Aorta (tissue), 5 donors: ENCODE measurements at regions not wholly inside any gene's neighbourhood (a gene's known extent, or its start where the extent isn't known, plus 50 kb on each side); places are given as distances from the start of the nearest gene placed in this dataset.

ENCODE experiments used
- ATAC-seq: fragments of 200-7000 bp; cut with Tn5 transposase; one replicate; pipeline ENCODE4 v1.9.1; 2022; ENCODE audit warnings: moderate library complexity; ENCODE audit not compliant: low FRiP score
- DNase-seq, 2 donors: peaks; one replicate each; pipeline ENCODE4 v3.0.0-alpha.2; 2020
- H3K27ac ChIP-seq, 2 donors: one replicate each; pipeline ENCODE4 v1.5.1; 2013; ENCODE audit warnings: low read length in 2 of 2, mild to moderate bottlenecking in 2 of 2, moderate library complexity in 2 of 2, control low read depth in 1 of 2, inconsistent platforms in 1 of 2, low read depth in 1 of 2
- H3K27me3 ChIP-seq, 2 donors: one replicate each; pipeline ENCODE4 v1.6.1; 2013; ENCODE audit warnings: control low read depth in 1 of 2, low read length in 1 of 2, mild to moderate bottlenecking in 1 of 2, moderate library complexity in 1 of 2; ENCODE audit not compliant: insufficient read depth in 2 of 2, control insufficient read depth in 1 of 2
- H3K36me3 ChIP-seq, 2 donors: one replicate each; pipeline ENCODE4 v1.6.1; 2013; ENCODE audit warnings: control low read depth in 1 of 2, low read length in 1 of 2, mild to moderate bottlenecking in 1 of 2; ENCODE audit not compliant: insufficient read depth in 2 of 2, control insufficient read depth in 1 of 2
- H3K4me1 ChIP-seq, 2 donors: one replicate each; pipeline ENCODE4 v1.6.1; 2013; ENCODE audit warnings: low read length in 2 of 2, control low read depth in 1 of 2, mild to moderate bottlenecking in 1 of 2, moderate library complexity in 1 of 2; ENCODE audit not compliant: insufficient read depth in 2 of 2, control insufficient read depth in 1 of 2
- H3K4me3 ChIP-seq, 2 donors: one replicate each; pipeline ENCODE4 v1.5.1; 2013; ENCODE audit warnings: low read length in 2 of 2, control low read depth in 1 of 2, mild to moderate bottlenecking in 1 of 2
- H3K9me3 ChIP-seq: one replicate; pipeline ENCODE4 v1.6.1; 2013; ENCODE audit warnings: mild to moderate bottlenecking, low read length; ENCODE audit not compliant: control insufficient read depth
- WGBS, 2 donors: extraction: QIAGEN DNeasy Blood & Tissue Kit; methylation state at CpG; one replicate each; pipeline ENCODE4 v1.1.7; 2013; 5-methylcytosine and 5-hydroxymethylcytosine counted together
- intact Hi-C, 2 donors: fragments of 100-400 bp; cut with DNase I; formaldehyde crosslinking; loops; one replicate each; pipeline versions ENCODE4 v1.14.2 to v1.15.0; 2022
- donor health status: healthy with polysubstance abuse.
- donor health status: Bipolar disorder and iron deficiency.
- donor health status: DM: no; HTN: no; CAD: no.
- donor health status: DM: no; HTN: no; CAD: no.
- donor health status: DM: yes; HTN: yes; CAD: no.

GRCh38 chr2:45224993-45225380 lies 215.7 kb upstream of the SIX2 start:
- Histone ChIP-seq H3K9me3 (no peaks in the 10 kb centered on the region), H3K4me3 (no peak overlapping the region), H3K4me1 (peaks cover 0 to 4% of the 10 kb centered on the region in 2 donors), H3K36me3 (no peaks in the 10 kb centered on the region), H3K27me3 (no peaks in the 10 kb centered on the region), H3K27ac (no peak overlapping the region)
- intact Hi-C loops = no loop called here
- ATAC-seq (no peak), DNase-seq (no peak)
- WGBS, 2 donors = 82 to 83% methylated on average over 4 of the region's 4 CpGs

GRCh38 chr2:45224321-45224992 lies 215.2 kb upstream of the SIX2 start:
- intact Hi-C loops = no loop called here
- H3K4me1 ChIP-seq = peaks cover 0 to 4% of the 10 kb centered on the region in 2 donors
- no peaks in the 10 kb centered on the region for H3K36me3 ChIP-seq
- DNase-seq = no peak
- H3K9me3 ChIP-seq = no peaks in the 10 kb centered on the region
- ATAC-seq = no peak
- H3K4me3 ChIP-seq = no peak overlapping the region
- no peak overlapping the region for H3K27ac ChIP-seq
- WGBS, 2 donors = 65 to 73% methylated on average over 13 of the region's 13 CpGs
- H3K27me3 ChIP-seq = no peaks in the 10 kb centered on the region

GRCh38 chr2:45223531-45223930 lies 214.3 kb upstream of the SIX2 start:
- Histone ChIP-seq H3K36me3 (no peaks in the 10 kb centered on the region), H3K9me3 (no peaks in the 10 kb centered on the region), H3K4me1 (no peaks in the 10 kb centered on the region), H3K27me3 (no peaks in the 10 kb centered on the region), H3K27ac (no peak overlapping the region), H3K4me3 (no peak overlapping the region)
- ATAC-seq (no peak), DNase-seq (no peak)
- intact Hi-C loops = no loop called here
- 83 to 86% methylated on average over 8 of the region's 8 CpGs for WGBS, 2 donors

DNA sequence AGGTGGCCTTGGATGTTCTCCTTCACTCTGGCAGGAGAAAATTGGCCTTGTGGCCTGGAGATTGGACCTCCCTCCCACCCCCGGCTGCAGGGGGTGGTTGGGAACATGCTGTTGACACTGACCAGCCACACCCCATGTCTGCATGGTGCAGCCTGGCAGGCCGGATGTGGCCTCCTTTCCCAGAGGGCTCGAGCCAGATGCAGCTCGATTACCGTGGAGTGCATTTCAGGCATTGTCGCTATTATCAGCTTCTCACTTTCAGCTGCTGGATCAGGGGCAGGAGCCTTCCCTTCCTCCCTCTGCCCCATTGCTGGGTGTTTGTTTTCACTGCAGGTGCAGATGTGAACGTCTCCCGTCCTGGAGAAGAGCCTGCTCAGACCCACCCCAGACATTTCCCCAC lies 211.0 kb upstream of the SIX2 start:
- DNase-seq (no peak), ATAC-seq (no peak)
- no peaks in the 10 kb centered on the region for H3K4me1 ChIP-seq
- intact Hi-C loops = no loop called here
- H3K9me3 ChIP-seq = no peaks in the 10 kb centered on the region
- H3K36me3 ChIP-seq = no peaks in the 10 kb centered on the region
- WGBS, 2 donors = 81 to 86% methylated on average over 8 of the region's 8 CpGs
- H3K27me3 ChIP-seq = no peaks in the 10 kb centered on the region
- no peak overlapping the region for H3K27ac ChIP-seq
- H3K4me3 ChIP-seq = no peak overlapping the region

DNA sequence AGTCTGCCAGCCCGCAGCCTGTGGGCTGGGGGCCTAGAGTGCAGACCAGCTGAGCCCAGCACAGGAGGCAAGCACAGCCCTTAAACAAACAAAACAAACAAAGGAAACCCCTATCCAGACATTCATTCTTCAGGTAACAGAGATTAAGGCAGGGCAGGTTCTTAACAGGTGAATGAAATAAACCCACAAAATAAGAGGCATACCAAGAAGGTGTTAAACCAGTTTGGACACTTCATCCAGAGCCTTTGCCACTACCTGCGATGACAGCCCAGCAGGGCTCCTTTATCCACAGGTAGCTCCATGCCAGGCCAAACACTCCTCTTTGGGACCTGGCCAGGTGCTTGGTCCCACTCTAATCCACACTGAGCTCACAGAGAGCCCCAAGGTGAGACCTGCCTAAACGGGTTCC lies 209.7 kb upstream of the SIX2 start:
- no peak for DNase-seq
- no peak overlapping the region for H3K4me3 ChIP-seq
- no peaks in the 10 kb centered on the region for H3K4me1 ChIP-seq
- no peak for ATAC-seq
- no peak overlapping the region for H3K27ac ChIP-seq
- 56 to 80% methylated on average over 3 of the region's 3 CpGs for WGBS, 2 donors
- H3K27me3 ChIP-seq = no peaks in the 10 kb centered on the region
- H3K9me3 ChIP-seq = no peaks in the 10 kb centered on the region
- H3K36me3 ChIP-seq = no peaks in the 10 kb centered on the region
- intact Hi-C loops = no loop called here

DNA sequence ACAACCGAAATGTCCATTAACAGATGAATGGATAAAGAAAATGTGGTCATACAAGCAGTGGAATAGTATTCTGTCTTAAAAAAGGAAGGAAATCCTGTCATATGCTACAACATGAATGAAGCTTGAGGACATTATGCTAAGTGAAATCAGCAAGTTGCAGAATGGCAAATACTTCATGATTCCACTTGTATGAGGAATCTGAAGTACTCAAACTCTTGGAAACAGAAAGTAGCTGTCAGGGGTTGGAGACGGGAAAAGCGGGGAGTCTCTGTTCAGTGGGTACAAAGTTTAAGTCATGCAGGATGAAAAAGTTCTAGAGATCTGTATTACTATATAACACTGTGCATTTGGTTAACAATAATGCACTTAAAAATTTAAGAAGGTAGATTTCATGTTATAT lies 209.0 kb upstream of the SIX2 start:
- DNase-seq = no peak
- no peaks in the 10 kb centered on the region for H3K27me3 ChIP-seq
- H3K36me3 ChIP-seq = no peaks in the 10 kb centered on the region
- no peak for ATAC-seq
- H3K4me3 ChIP-seq = no peak overlapping the region
- intact Hi-C loops = no loop called here
- H3K4me1 ChIP-seq = no peaks in the 10 kb centered on the region
- no peaks in the 10 kb centered on the region for H3K9me3 ChIP-seq
- WGBS, 2 donors = 97 to 98% methylated on average over 3 of the region's 3 CpGs
- no peak overlapping the region for H3K27ac ChIP-seq

- no peak for DNase-seq
- Histone ChIP-seq H3K36me3 (no peaks in the 10 kb centered on the region), H3K27ac (no peak overlapping the region), H3K4me1 (no peaks in the 10 kb centered on the region), H3K27me3 (no peaks in the 10 kb centered on the region), H3K9me3 (no peaks in the 10 kb centered on the region), H3K4me3 (no peak overlapping the region)
- ATAC-seq = no peak
- intact Hi-C loops = no loop called here
These were observed 206.9 kb upstream of the SIX2 start for GRCh38 chr2:45216118-45216517.

GRCh38 chr2:45214550-45214949 lies 205.3 kb upstream of the SIX2 start:
- Histone ChIP-seq H3K9me3 (no peaks in the 10 kb centered on the region), H3K27me3 (no peaks in the 10 kb centered on the region), H3K4me1 (no peaks in the 10 kb centered on the region), H3K4me3 (no peak overlapping the region), H3K36me3 (no peaks in the 10 kb centered on the region), H3K27ac (no peak overlapping the region)
- no peak for DNase-seq
- ATAC-seq = no peak
- WGBS, 2 donors = 97 to 99% methylated on average over 5 of the region's 5 CpGs
- intact Hi-C loops = no loop called here

- Histone ChIP-seq H3K4me3 (no peak overlapping the region), H3K9me3 (no peaks in the 10 kb centered on the region), H3K27me3 (no peaks in the 10 kb centered on the region), H3K36me3 (no peaks in the 10 kb centered on the region), H3K27ac (no peak overlapping the region), H3K4me1 (no peaks in the 10 kb centered on the region)
- intact Hi-C loops = no loop called here
- WGBS, 2 donors = 3 to 9% methylated on average over 5 of the region's 5 CpGs
- ATAC-seq = no peak
- no peak for DNase-seq
These were observed 203.8 kb upstream of the SIX2 start for GRCh38 chr2:45212953-45213635.
